Psoas muscle (tissue), 7 donors: ENCODE measurements at regions not wholly inside any gene's neighbourhood (a gene's known extent, or its start where the extent isn't known, plus 50 kb on each side); places are given as distances from the start of the nearest gene placed in this dataset.

ENCODE experiments used
- ATAC-seq, 4 donors: fragments of 200-7000 bp; cut with Tn5 transposase; one replicate each; pipeline ENCODE4 v1.9.1; 2020; ENCODE audit warnings: moderate library complexity in 3 of 4, mild to moderate bottlenecking in 2 of 4
- DNase-seq, 2 donors: peaks; one replicate each; pipeline ENCODE4 v3.0.0-alpha.2; 2020
- H3K27ac ChIP-seq: fragments of 200-600 bp; one replicate; pipeline ENCODE4 v1.8.0; 2022
- H3K27me3 ChIP-seq, 3 donors: fragments of 200-600 bp in 1 of 3; one replicate each; pipeline versions ENCODE4 v1.6.1 to v1.8.0; 2013 to 2022; ENCODE audit warnings: low read length in 2 of 3, mild to moderate bottlenecking in 2 of 3, moderate library complexity in 1 of 3; ENCODE audit not compliant: insufficient read depth in 3 of 3
- H3K36me3 ChIP-seq, 2 donors: fragments of 200-600 bp in 1 of 2; one replicate each; pipeline versions ENCODE4 v1.6.1 to v1.8.0; 2013 to 2022; ENCODE audit warnings: low read depth in 1 of 2, mild to moderate bottlenecking in 1 of 2, moderate library complexity in 1 of 2; ENCODE audit not compliant: insufficient read depth in 1 of 2
- H3K4me1 ChIP-seq: fragments of 200-600 bp; one replicate; pipeline ENCODE4 v1.8.0; 2022
- H3K4me3 ChIP-seq: fragments of 200-600 bp; one replicate; pipeline ENCODE4 v1.8.0; 2022; ENCODE audit warnings: mild to moderate bottlenecking
- H3K9me3 ChIP-seq: fragments of 200-600 bp; one replicate; pipeline ENCODE4 v1.8.0; 2022
- CTCF ChIP-seq: fragments of 200-600 bp; IDR thresholded peaks from one replicate; pipeline ENCODE4 v1.8.0; 2022; ENCODE audit warnings: antibody characterized with exemption
- WGBS, 3 donors: extraction: QIAGEN DNeasy Blood & Tissue Kit; methylation state at CpG; one replicate each; pipeline versions ENCODE4 v1.1.6 to v1.1.7; 2013; 5-methylcytosine and 5-hydroxymethylcytosine counted together
- intact Hi-C, 2 donors: fragments of 100-400 bp; cut with DNase I; formaldehyde crosslinking; loops; one replicate each; pipeline versions ENCODE4 v1.11.0 to v1.14.2; 2022
- donor health status: healthy with polysubstance abuse.
- donor health status: DM: no; HTN: no; CAD: no; lungs with moderate emphysema.
- donor health status: Bipolar disorder and iron deficiency.
- donor health status: healthy.
- donor health status: DM: yes; HTN: yes; CAD: no.
- donor health status: DM: no; HTN: no; CAD: no.
- donor health status: DM: yes; HTN: yes; CAD: no.

- H3K27me3 ChIP-seq = peaks cover 0 to 28% (median 6%) of the 10 kb centered on the region in 3 donors
- H3K4me3 ChIP-seq = no peak overlapping the region
- intact Hi-C loops = no loop called here
- DNase-seq (no peak), ATAC-seq (no peak)
- WGBS, 3 donors = 52 to 53% (median 53%) methylated on average over 22 of the region's 22 CpGs
- no peaks in the 10 kb centered on the region for H3K9me3 ChIP-seq
- TF ChIP-seq CTCF = no peak
- H3K4me1 ChIP-seq = no peaks in the 10 kb centered on the region
- H3K27ac ChIP-seq = no peak overlapping the region
- H3K36me3 ChIP-seq = no peaks in the 10 kb centered on the region
Measured at GRCh38 chr5:176725521-176726280, 78.4 kb downstream of the TSPAN17 start.

- no peak for TF ChIP-seq CTCF
- H3K27me3 ChIP-seq = peaks cover 0 to 40% (median 6%) of the 10 kb centered on the region in 3 donors
- WGBS, 3 donors = 81 to 82% (median 81%) methylated on average over 25 of the region's 25 CpGs
- H3K4me1 ChIP-seq = no peaks in the 10 kb centered on the region
- no peak for DNase-seq
- no peak overlapping the region for H3K4me3 ChIP-seq
- H3K36me3 ChIP-seq = no peaks in the 10 kb centered on the region
- intact Hi-C loops = no loop called here
- no peak for ATAC-seq
- H3K9me3 ChIP-seq = no peaks in the 10 kb centered on the region
- H3K27ac ChIP-seq = no peak overlapping the region
Measured at GRCh38 chr5:176726746-176727527, 79.7 kb downstream of the TSPAN17 start.

- Histone ChIP-seq H3K4me1 (no peaks in the 10 kb centered on the region), H3K36me3 (no peaks in the 10 kb centered on the region), H3K27ac (no peak overlapping the region), H3K4me3 (no peak overlapping the region), H3K9me3 (no peaks in the 10 kb centered on the region), H3K27me3 (peaks cover 0 to 41% (median 9%) of the 10 kb centered on the region in 3 donors)
- ATAC-seq (no peak), DNase-seq (no peak)
- intact Hi-C loops = no loop called here
- 78 to 86% (median 81%) methylated on average over 12 of the region's 12 CpGs for WGBS, 3 donors
- TF ChIP-seq CTCF = no peak
Measured at GRCh38 chr5:176727528-176727900, 80.2 kb downstream of the TSPAN17 start.

GRCh38 chr5:176727983-176728675, 80.8 kb downstream of the TSPAN17 start:
- WGBS, 3 donors = 82 to 87% (median 84%) methylated on average over 13 to 15 of the region's 15 CpGs
- intact Hi-C loops = no loop called here
- no peaks in the 10 kb centered on the region for H3K9me3 ChIP-seq
- peaks cover 0 to 46% (median 9%) of the 10 kb centered on the region in 3 donors for H3K27me3 ChIP-seq
- H3K36me3 ChIP-seq = no peaks in the 10 kb centered on the region
- peak in 1 of 2 donors; percentile 25 for DNase-seq
- ATAC-seq = no peak
- H3K4me1 ChIP-seq = no peaks in the 10 kb centered on the region
- no peak overlapping the region for H3K27ac ChIP-seq
- no peak overlapping the region for H3K4me3 ChIP-seq
- no peak for TF ChIP-seq CTCF
